ENCODE measurements at regions not wholly inside any gene's neighbourhood (a gene's known extent, or its start where the extent isn't known, plus 50 kb on each side); places are given as distances from the start of the nearest gene placed in this dataset.

GRCh38 chr9:107878462-107878861, 388.9 kb upstream of the KLF4 start:
- TF ChIP-seq, protein P1, sequence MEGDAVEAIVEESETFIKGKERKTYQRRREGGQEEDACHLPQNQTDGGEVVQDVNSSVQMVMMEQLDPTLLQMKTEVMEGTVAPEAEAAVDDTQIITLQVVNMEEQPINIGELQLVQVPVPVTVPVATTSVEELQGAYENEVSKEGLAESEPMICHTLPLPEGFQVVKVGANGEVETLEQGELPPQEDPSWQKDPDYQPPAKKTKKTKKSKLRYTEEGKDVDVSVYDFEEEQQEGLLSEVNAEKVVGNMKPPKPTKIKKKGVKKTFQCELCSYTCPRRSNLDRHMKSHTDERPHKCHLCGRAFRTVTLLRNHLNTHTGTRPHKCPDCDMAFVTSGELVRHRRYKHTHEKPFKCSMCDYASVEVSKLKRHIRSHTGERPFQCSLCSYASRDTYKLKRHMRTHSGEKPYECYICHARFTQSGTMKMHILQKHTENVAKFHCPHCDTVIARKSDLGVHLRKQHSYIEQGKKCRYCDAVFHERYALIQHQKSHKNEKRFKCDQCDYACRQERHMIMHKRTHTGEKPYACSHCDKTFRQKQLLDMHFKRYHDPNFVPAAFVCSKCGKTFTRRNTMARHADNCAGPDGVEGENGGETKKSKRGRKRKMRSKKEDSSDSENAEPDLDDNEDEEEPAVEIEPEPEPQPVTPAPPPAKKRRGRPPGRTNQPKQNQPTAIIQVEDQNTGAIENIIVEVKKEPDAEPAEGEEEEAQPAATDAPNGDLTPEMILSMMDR (IDR thresholded peaks at IDR 0.05; ENCODE audit: low read depth, low read length, missing input control): no peak
- TF ChIP-seq, protein P2, sequence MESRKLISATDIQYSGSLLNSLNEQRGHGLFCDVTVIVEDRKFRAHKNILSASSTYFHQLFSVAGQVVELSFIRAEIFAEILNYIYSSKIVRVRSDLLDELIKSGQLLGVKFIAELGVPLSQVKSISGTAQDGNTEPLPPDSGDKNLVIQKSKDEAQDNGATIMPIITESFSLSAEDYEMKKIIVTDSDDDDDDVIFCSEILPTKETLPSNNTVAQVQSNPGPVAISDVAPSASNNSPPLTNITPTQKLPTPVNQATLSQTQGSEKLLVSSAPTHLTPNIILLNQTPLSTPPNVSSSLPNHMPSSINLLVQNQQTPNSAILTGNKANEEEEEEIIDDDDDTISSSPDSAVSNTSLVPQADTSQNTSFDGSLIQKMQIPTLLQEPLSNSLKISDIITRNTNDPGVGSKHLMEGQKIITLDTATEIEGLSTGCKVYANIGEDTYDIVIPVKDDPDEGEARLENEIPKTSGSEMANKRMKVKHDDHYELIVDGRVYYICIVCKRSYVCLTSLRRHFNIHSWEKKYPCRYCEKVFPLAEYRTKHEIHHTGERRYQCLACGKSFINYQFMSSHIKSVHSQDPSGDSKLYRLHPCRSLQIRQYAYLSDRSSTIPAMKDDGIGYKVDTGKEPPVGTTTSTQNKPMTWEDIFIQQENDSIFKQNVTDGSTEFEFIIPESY (IDR thresholded peaks at IDR 0.05): no peak
- TF ChIP-seq TAF1 (conservative IDR thresholded peaks at IDR 0.05): no peak
- TF ChIP-seq FOXA1 (IDR thresholded peaks at IDR 0.05): no peak
- no peak for TF ChIP-seq GABPA (IDR thresholded peaks at IDR 0.05 in 1 of 2, conservative IDR thresholded peaks at IDR 0.05 in 1 of 2)
- no peak for TF ChIP-seq RAD21 (IDR thresholded peaks at IDR 0.05)
- TF ChIP-seq, protein P3, sequence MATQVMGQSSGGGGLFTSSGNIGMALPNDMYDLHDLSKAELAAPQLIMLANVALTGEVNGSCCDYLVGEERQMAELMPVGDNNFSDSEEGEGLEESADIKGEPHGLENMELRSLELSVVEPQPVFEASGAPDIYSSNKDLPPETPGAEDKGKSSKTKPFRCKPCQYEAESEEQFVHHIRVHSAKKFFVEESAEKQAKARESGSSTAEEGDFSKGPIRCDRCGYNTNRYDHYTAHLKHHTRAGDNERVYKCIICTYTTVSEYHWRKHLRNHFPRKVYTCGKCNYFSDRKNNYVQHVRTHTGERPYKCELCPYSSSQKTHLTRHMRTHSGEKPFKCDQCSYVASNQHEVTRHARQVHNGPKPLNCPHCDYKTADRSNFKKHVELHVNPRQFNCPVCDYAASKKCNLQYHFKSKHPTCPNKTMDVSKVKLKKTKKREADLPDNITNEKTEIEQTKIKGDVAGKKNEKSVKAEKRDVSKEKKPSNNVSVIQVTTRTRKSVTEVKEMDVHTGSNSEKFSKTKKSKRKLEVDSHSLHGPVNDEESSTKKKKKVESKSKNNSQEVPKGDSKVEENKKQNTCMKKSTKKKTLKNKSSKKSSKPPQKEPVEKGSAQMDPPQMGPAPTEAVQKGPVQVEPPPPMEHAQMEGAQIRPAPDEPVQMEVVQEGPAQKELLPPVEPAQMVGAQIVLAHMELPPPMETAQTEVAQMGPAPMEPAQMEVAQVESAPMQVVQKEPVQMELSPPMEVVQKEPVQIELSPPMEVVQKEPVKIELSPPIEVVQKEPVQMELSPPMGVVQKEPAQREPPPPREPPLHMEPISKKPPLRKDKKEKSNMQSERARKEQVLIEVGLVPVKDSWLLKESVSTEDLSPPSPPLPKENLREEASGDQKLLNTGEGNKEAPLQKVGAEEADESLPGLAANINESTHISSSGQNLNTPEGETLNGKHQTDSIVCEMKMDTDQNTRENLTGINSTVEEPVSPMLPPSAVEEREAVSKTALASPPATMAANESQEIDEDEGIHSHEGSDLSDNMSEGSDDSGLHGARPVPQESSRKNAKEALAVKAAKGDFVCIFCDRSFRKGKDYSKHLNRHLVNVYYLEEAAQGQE (IDR thresholded peaks at IDR 0.05): no peak
- TF ChIP-seq, protein P4, sequence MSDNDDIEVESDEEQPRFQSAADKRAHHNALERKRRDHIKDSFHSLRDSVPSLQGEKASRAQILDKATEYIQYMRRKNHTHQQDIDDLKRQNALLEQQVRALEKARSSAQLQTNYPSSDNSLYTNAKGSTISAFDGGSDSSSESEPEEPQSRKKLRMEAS (IDR thresholded peaks at IDR 0.05): no peak
